Ovary (tissue), 3 donors: ENCODE measurements at regions not wholly inside any gene's neighbourhood (a gene's known extent, or its start where the extent isn't known, plus 50 kb on each side); places are given as distances from the start of the nearest gene placed in this dataset.

Experiments
- EP300 ChIP-seq: sonication (generic); formaldehyde crosslinking; IDR thresholded peaks from one replicate; pipeline ENCODE4 v1.6.1; 2017; ENCODE audit warnings: antibody characterized with exemption
- POLR2A ChIP-seq: fragments of 450-650 bp; IDR thresholded peaks from one replicate; pipeline ENCODE4 v1.6.1; 2017; ENCODE audit warnings: antibody characterized with exemption, mild to moderate bottlenecking, moderate library complexity
- TF ChIP-seq, protein P1 (sequence below), 3 donors: fragments of 450-650 bp in 2 of 3; fragments of 200-600 bp in 1 of 3; IDR thresholded peaks; one replicate each; pipeline versions ENCODE4 v1.5.1 to v1.8.0; 2016 to 2022; ENCODE audit warnings: antibody characterized with exemption in 3 of 3, mild to moderate bottlenecking in 1 of 3
- donor health status: DM: no; HTN: no; CAD: no.

DNA sequence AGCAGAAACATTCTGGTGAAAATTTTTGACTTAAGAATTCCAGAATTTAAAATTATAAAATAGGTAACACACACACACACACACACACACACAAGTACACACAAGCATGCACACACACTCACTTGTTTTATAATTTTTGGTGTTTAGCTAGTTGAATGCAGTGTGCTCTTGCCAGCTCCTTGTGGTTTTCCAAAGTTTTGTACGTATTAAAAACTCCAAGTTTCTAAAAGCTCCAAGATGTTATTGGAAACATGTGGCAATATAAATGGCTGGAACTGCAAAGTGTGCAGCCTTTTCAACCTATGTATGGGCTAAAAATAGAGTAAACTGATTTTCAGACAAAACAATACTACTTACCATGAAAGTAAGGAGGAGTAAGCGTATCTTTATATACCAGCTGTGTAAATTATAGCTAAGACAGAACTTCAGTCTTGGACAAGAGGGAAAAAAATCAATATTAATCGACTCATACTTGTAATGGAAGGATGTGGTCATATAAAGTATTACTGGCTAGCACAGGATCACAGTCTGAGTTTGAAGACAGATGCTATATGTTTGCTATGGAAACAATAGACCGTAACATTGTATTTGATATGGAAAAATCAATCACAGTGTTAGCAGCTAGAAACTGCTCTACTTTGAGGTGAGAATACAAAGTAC lies 727.1 kb upstream of the GRAMD2B start:
- no peak for TF ChIP-seq POLR2A
- TF ChIP-seq, protein P1, sequence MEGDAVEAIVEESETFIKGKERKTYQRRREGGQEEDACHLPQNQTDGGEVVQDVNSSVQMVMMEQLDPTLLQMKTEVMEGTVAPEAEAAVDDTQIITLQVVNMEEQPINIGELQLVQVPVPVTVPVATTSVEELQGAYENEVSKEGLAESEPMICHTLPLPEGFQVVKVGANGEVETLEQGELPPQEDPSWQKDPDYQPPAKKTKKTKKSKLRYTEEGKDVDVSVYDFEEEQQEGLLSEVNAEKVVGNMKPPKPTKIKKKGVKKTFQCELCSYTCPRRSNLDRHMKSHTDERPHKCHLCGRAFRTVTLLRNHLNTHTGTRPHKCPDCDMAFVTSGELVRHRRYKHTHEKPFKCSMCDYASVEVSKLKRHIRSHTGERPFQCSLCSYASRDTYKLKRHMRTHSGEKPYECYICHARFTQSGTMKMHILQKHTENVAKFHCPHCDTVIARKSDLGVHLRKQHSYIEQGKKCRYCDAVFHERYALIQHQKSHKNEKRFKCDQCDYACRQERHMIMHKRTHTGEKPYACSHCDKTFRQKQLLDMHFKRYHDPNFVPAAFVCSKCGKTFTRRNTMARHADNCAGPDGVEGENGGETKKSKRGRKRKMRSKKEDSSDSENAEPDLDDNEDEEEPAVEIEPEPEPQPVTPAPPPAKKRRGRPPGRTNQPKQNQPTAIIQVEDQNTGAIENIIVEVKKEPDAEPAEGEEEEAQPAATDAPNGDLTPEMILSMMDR (IDR thresholded peaks at IDR 0.05), result no peak
- no peak for TF ChIP-seq EP300
